WERI-Rb-1 (cell line): ENCODE measurements at regions not wholly inside any gene's neighbourhood (a gene's known extent, or its start where the extent isn't known, plus 50 kb on each side); places are given as distances from the start of the nearest gene placed in this dataset.

Experiments
- DNase-seq: peaks from one replicate; pipeline ENCODE4 v3.0.0-alpha.2; 2020
- H3K27ac ChIP-seq: fragments of 250-450 bp; sonication (Bioruptor Pico); 2 replicates; pipeline ENCODE4 v1.5.1; 2020; ENCODE audit warnings: mild to moderate bottlenecking, moderate library complexity
- H3K27me3 ChIP-seq: fragments of 250-450 bp; sonication (Bioruptor Pico); 2 replicates; pipeline ENCODE4 v1.5.1; 2021; ENCODE audit warnings: mild to moderate bottlenecking, low read depth, moderate library complexity; ENCODE audit not compliant: insufficient read depth, severe bottlenecking
- H3K36me3 ChIP-seq: fragments of 250-450 bp; sonication (Bioruptor Pico); 2 replicates; pipeline ENCODE4 v1.5.1; 2020; ENCODE audit warnings: mild to moderate bottlenecking, moderate library complexity
- H3K4me3 ChIP-seq: 2 replicates; pipeline ENCODE4 v1.5.1; 2011; ENCODE audit warnings: low read depth, mild to moderate bottlenecking, control low read depth, low read length
- H3K9me3 ChIP-seq: fragments of 250-450 bp; sonication (Bioruptor Pico); 2 replicates; pipeline ENCODE4 v1.5.1; 2021; ENCODE audit warnings: mild to moderate bottlenecking, moderate library complexity; ENCODE audit not compliant: severe bottlenecking
- TF ChIP-seq, protein P1 (sequence below): IDR thresholded peaks from 2 replicates; pipeline ENCODE4 v1.5.1; 2011; ENCODE audit warnings: low read depth, mild to moderate bottlenecking, control low read depth, inconsistent platforms, low read length

DNA sequence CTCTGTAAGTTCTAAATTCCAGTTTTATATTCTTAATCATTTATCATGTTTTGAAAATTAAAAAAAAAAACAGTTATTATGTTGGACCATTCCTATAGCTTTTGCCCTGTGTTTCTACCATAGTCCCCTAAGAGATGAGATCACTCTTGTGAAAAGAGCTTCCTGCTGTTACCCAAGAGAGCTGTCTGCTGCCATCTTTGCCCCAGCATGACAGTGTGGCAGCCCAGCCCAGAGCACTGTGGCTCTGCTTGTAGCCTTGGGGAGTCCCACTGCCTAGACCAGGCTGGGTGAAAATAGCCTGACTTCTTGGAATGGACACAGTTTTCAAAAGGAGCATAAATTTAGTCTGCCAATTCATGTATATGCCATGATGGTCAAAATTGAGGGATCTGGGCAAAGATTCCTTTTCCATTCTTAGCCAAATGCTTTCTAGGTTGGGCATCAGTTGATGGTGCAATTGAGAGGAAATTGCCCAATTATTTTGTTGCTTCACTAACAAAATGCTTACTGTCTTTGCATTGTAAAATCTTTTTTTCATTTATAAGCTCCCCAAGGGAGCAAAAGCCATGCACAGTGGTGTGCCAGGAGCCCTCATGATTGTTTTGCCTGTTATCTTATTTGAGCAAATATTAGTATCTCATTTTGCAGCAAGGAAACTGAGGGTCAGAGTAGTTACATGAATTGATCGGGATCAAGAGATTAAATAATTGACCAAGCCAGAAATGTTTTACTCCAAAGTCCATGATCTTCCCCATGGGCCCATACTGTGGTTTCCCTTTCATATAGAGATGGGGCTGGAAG lies 72.8 kb downstream of the ETS2 start:
- Histone ChIP-seq H3K4me3 (no peak overlapping the region), H3K27me3 (no peaks in the 10 kb centered on the region), H3K9me3 (no peaks in the 10 kb centered on the region), H3K36me3 (no peaks in the 10 kb centered on the region), H3K27ac (no peak overlapping the region)
- no peak for DNase-seq
- TF ChIP-seq, protein P1, sequence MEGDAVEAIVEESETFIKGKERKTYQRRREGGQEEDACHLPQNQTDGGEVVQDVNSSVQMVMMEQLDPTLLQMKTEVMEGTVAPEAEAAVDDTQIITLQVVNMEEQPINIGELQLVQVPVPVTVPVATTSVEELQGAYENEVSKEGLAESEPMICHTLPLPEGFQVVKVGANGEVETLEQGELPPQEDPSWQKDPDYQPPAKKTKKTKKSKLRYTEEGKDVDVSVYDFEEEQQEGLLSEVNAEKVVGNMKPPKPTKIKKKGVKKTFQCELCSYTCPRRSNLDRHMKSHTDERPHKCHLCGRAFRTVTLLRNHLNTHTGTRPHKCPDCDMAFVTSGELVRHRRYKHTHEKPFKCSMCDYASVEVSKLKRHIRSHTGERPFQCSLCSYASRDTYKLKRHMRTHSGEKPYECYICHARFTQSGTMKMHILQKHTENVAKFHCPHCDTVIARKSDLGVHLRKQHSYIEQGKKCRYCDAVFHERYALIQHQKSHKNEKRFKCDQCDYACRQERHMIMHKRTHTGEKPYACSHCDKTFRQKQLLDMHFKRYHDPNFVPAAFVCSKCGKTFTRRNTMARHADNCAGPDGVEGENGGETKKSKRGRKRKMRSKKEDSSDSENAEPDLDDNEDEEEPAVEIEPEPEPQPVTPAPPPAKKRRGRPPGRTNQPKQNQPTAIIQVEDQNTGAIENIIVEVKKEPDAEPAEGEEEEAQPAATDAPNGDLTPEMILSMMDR, result no peak

DNA sequence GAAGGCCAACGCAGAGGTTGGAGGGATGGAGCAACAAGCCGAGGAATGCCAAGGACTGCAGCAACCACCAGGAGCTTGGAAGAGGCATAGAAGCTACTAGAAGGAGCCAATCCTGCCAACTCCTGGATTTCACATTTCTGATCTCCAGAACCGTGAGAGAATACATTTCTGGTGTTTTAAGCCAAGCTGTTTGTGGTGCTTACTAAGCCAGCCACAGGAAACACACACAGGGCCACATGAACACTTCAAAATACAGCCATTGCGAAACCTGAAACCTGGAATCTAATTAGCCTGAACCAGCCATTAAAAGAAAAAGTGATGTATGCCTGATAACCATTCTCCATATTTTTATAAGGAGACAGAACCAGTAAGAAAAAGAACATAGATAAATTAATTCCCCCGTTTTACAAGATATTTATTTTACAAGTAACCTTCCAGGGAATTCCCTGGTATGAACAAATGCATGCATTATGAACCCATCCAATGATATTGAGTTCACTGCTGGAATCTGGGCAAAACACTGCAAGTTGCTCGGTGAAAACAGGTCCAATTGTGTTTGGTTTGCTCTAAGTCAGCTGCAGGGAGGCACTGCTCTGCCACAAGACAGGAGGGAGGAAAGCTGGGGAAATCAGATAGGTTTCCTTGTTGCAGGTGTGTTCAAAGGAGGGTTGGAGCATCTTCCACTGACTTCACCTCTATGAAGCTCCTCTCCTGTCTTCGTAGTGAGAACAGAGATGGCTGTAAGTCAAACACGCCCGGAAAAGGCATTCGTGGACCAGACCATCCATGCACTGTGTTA lies 70.2 kb downstream of the ETS2 start:
- TF ChIP-seq, protein P1, result no peak
- H3K27ac ChIP-seq, result no peak overlapping the region
- no peak overlapping the region for H3K4me3 ChIP-seq
- H3K27me3 ChIP-seq, result no peaks in the 10 kb centered on the region
- H3K9me3 ChIP-seq, result no peaks in the 10 kb centered on the region
- DNase-seq, result no peak
- H3K36me3 ChIP-seq, result no peaks in the 10 kb centered on the region
